ENCODE measurements at regions not wholly inside any gene's neighbourhood (a gene's known extent, or its start where the extent isn't known, plus 50 kb on each side); places are given as distances from the start of the nearest gene placed in this dataset.

- no peak for TF ChIP-seq CTCF (conservative IDR thresholded peaks at IDR 0.05 in 1 of 2, IDR thresholded peaks at IDR 0.05 in 1 of 2; ENCODE audit: low read depth in 1 of 2, low read length in 2 of 2)
- no peak for TF ChIP-seq EZH2 (IDR thresholded peaks at IDR 0.05; ENCODE audit: low read length, missing control alignments)
These were observed 460.1 kb upstream of the SALL3 start for GRCh38 chr18:78519394-78520062.

Measured in fibroblast of lung (primary cell).